HCT116 (cell line): ENCODE measurements at regions not wholly inside any gene's neighbourhood (a gene's known extent, or its start where the extent isn't known, plus 50 kb on each side); places are given as distances from the start of the nearest gene placed in this dataset.

Source experiments
- ATAC-seq: fragments of 200-7000 bp; cut with Tn5 transposase; 2 replicates; pipeline ENCODE4 v1.9.1; 2020; ENCODE audit warnings: mild to moderate bottlenecking, moderate library complexity
- BruUV-seq: library from RNA; stranded (reverse); fragments of 400-500 nt; replicated peaks from 2 replicates; lab custom pipeline; 2021; lab: Mats Ljungman, UMichigan
- CTCF ChIA-PET: fragments of 300-600 bp; sonication (Branson Sonifier 250); formaldehyde crosslinking; loops from one replicate; lab custom pipeline; 2021; ENCODE audit warnings: antibody characterized with exemption; lab: Charles Lee
- POLR2A ChIA-PET: fragments of 300-600, 350-600 bp; sonication (Branson Sonifier 250); formaldehyde crosslinking; loops from one replicate; lab custom pipeline; 2021; ENCODE audit warnings: antibody characterized with exemption; lab: Charles Lee
- RAD21 ChIA-PET, 2 experiments: fragments of 300-600 bp; sonication (Branson Sonifier 250); formaldehyde crosslinking; loops; one replicate each; lab custom pipeline; 2023; ENCODE audit warnings: low total read pairs in 2 of 2; ENCODE audit not compliant: uncharacterized antibody in 2 of 2, unreplicated experiment in 2 of 2, low non-redundant PET in 1 of 2; lab: Charles Lee
- DNase-seq: peaks from one replicate; pipeline ENCODE4 v3.0.0-alpha.2; 2010; ENCODE audit warnings: low read depth, low spot score
- H2AFZ ChIP-seq: fragments of 200-600 bp; shearing (Covaris generic), sonication (generic); 2 replicates; pipeline ENCODE4 v1.6.1; 2017; ENCODE audit warnings: low read depth, mixed run types, mixed read lengths, antibody characterized with exemption, low read length; ENCODE audit not compliant: poor library complexity, severe bottlenecking
- H3K27ac ChIP-seq: 2 replicates; pipeline ENCODE4 v1.5.1; 2012; ENCODE audit warnings: low read depth, low read length
- H3K27me3 ChIP-seq: fragments of 200-600 bp; sonication (generic); 2 replicates; pipeline ENCODE4 v1.6.1; 2016; ENCODE audit warnings: mixed run types, low read length, mixed read lengths; ENCODE audit not compliant: insufficient read depth
- H3K36me3 ChIP-seq, 2 experiments: fragments of 200-500 bp in 1 of 2; fragments of 200-600 bp in 1 of 2; sonication (Bioruptor generic) in 1 of 2; sonication (generic) in 1 of 2; 2 replicates each; pipeline versions ENCODE4 v1.5.1 to v1.6.1; 2014 to 2016; ENCODE audit warnings: low read length in 2 of 2, inconsistent platforms in 1 of 2, mixed read lengths in 1 of 2, mixed run types in 1 of 2; ENCODE audit not compliant: insufficient read depth in 2 of 2, control insufficient read depth in 1 of 2
- H3K4me1 ChIP-seq, 2 experiments: fragments of 200-600 bp in 1 of 2; sonication (generic) in 1 of 2; 2 replicates each; pipeline versions ENCODE4 v1.5.1 to v1.6.1; 2012 to 2017; ENCODE audit warnings: low read length in 2 of 2, inconsistent platforms in 1 of 2, mild to moderate bottlenecking in 1 of 2, mixed read lengths in 1 of 2, mixed run types in 1 of 2, moderate library complexity in 1 of 2; ENCODE audit not compliant: insufficient read depth in 2 of 2, control insufficient read depth in 1 of 2
- H3K4me2 ChIP-seq: fragments of 200-600 bp; sonication (generic); 2 replicates; pipeline ENCODE4 v1.6.1; 2017; ENCODE audit warnings: mixed run types, low read length, mixed read lengths
- H3K4me3 ChIP-seq, 2 experiments: fragments of 200-600 bp in 1 of 2; sonication (generic) in 1 of 2; replicated peaks in 1 of 2; 2 replicates each; pipeline ENCODE4 v1.5.1; 2011 to 2016; ENCODE audit warnings: low read length in 2 of 2, control low read depth in 1 of 2, low read depth in 1 of 2, mild to moderate bottlenecking in 1 of 2, mixed read lengths in 1 of 2, mixed run types in 1 of 2
- H3K79me2 ChIP-seq: fragments of 200-600 bp; sonication (generic); 2 replicates; pipeline ENCODE4 v1.6.1; 2017; ENCODE audit warnings: mild to moderate bottlenecking, mixed run types, low read length, moderate library complexity, mixed read lengths; ENCODE audit not compliant: insufficient read depth
- H3K9ac ChIP-seq: fragments of 200-600 bp; sonication (generic); 2 replicates; pipeline ENCODE4 v1.6.1; 2016; ENCODE audit warnings: low read length, mixed read lengths
- H3K9me2 ChIP-seq: fragments of 200-600 bp; sonication (generic), shearing (Covaris generic); 2 replicates; pipeline ENCODE4 v1.6.1; 2017; ENCODE audit warnings: mixed run types, mild to moderate bottlenecking, moderate library complexity; ENCODE audit not compliant: insufficient read depth
- H3K9me3 ChIP-seq, 2 experiments: fragments of 200-500 bp in 1 of 2; fragments of 200-600 bp in 1 of 2; sonication (Bioruptor generic) in 1 of 2; sonication (generic) in 1 of 2; 2 replicates each; pipeline ENCODE4 v1.6.1; 2014 to 2017; ENCODE audit warnings: low read length in 2 of 2, mixed read lengths in 2 of 2, inconsistent platforms in 1 of 2, low read depth in 1 of 2, mild to moderate bottlenecking in 1 of 2, mixed run types in 1 of 2, moderate library complexity in 1 of 2; ENCODE audit not compliant: control insufficient read depth in 1 of 2, insufficient read depth in 1 of 2
- H4K20me1 ChIP-seq: fragments of 200-600 bp; sonication (generic), shearing (Covaris generic); 2 replicates; pipeline ENCODE4 v1.6.1; 2017; ENCODE audit warnings: mixed run types, mild to moderate bottlenecking, moderate library complexity; ENCODE audit not compliant: insufficient read depth
- CBX3 ChIP-seq: IDR thresholded peaks from 2 replicates; pipeline ENCODE4 v1.6.1; 2012; ENCODE audit warnings: low read depth
- CEBPB ChIP-seq: IDR thresholded peaks from 2 replicates; pipeline ENCODE4 v1.6.1; 2012; ENCODE audit warnings: low read depth
- CTCF ChIP-seq, 3 experiments: fragments of 200-600 bp in 1 of 3; sonication (generic) in 1 of 3; IDR thresholded peaks in 2 of 3; conservative IDR thresholded peaks in 1 of 3; 2 replicates each; pipeline ENCODE4 v1.5.1; 2012 to 2017; ENCODE audit warnings: low read depth in 2 of 3, low read length in 2 of 3, antibody characterized with exemption in 1 of 3, borderline replicate concordance in 1 of 3, control low read depth in 1 of 3, mild to moderate bottlenecking in 1 of 3, mixed read lengths in 1 of 3, mixed run types in 1 of 3, moderate library complexity in 1 of 3; ENCODE audit not compliant: insufficient read depth in 1 of 3
- ELF1 ChIP-seq: IDR thresholded peaks from 2 replicates; pipeline ENCODE4 v1.6.1; 2012; ENCODE audit warnings: low read depth, borderline replicate concordance
- FOSL1 ChIP-seq: IDR thresholded peaks from 2 replicates; pipeline ENCODE4 v1.6.1; 2012; ENCODE audit warnings: low read depth
- MAX ChIP-seq: IDR thresholded peaks from 2 replicates; pipeline ENCODE4 v1.6.1; 2012
- POLR2A ChIP-seq: IDR thresholded peaks from 2 replicates; pipeline ENCODE4 v1.7.0; 2011; ENCODE audit warnings: borderline replicate concordance; ENCODE audit not compliant: insufficient read depth, insufficient read length; ENCODE audit errors: extremely low read depth
- POLR2AphosphoS5 ChIP-seq: IDR thresholded peaks from 2 replicates; pipeline ENCODE4 v1.6.1; 2011; ENCODE audit warnings: mild to moderate bottlenecking, low read depth, low read length, moderate library complexity
- REST ChIP-seq: IDR thresholded peaks from 2 replicates; pipeline ENCODE4 v1.6.1; 2012; ENCODE audit warnings: low read depth
- SIN3A ChIP-seq: IDR thresholded peaks from 2 replicates; pipeline ENCODE4 v1.6.1; 2012; ENCODE audit warnings: low read depth
- SP1 ChIP-seq: IDR thresholded peaks from 2 replicates; pipeline ENCODE4 v1.6.1; 2012; ENCODE audit warnings: low read depth
- TCF7L2 ChIP-seq: IDR thresholded peaks from 2 replicates; pipeline ENCODE4 v1.7.0; 2011; ENCODE audit warnings: borderline replicate concordance, inconsistent platforms; ENCODE audit not compliant: insufficient read depth, insufficient read length; ENCODE audit errors: extremely low read depth
- YY1 ChIP-seq: IDR thresholded peaks from 2 replicates; pipeline ENCODE4 v1.6.1; 2011; ENCODE audit warnings: low read length, low read depth, moderate library complexity, mild to moderate bottlenecking; ENCODE audit not compliant: insufficient replicate concordance; ENCODE audit errors: extremely low read depth
- ZFX ChIP-seq: fragments of 450-650 bp; IDR thresholded peaks from 2 replicates; pipeline ENCODE4 v1.6.1; 2017
- ZNF274 ChIP-seq: fragments of 200-500 bp; sonication (Bioruptor generic); IDR thresholded peaks from 2 replicates; pipeline ENCODE4 v1.6.1; 2014; ENCODE audit warnings: mild to moderate bottlenecking, low read depth, low read length, inconsistent platforms
- intact Hi-C: fragments of 100-400 bp; cut with micrococcal nuclease; formaldehyde crosslinking; loops from 2 replicates; pipeline ENCODE4 v1.10.0; 2022
- TF ChIP-seq, protein P1 (sequence below): IDR thresholded peaks from 2 replicates; pipeline ENCODE4 v1.6.1; 2012

GRCh38 chr15:27702581-27702980 is 396.5 kb downstream of the OCA2 start:
- no TSS peak for BruUV-seq
- H3K36me3 ChIP-seq, result no peaks in the 10 kb centered on the region
- H3K4me2 ChIP-seq, result no peak overlapping the region
- H3K9ac ChIP-seq, result no peak overlapping the region
- RAD21 ChIA-PET, result no interaction called here
- POLR2A ChIA-PET, result no interaction called here
- no peak overlapping the region for H3K4me3 ChIP-seq
- CTCF ChIA-PET, result no interaction called here
- DNase-seq (no peak), ATAC-seq (no peak)
- intact Hi-C loops, result no loop called here
- H3K9me3 ChIP-seq, result peaks cover 23 to 61% of the 10 kb centered on the region in 2 experiments; a peak in 2 of 4 replicates
- no peaks in the 10 kb centered on the region for H3K79me2 ChIP-seq
- no peak overlapping the region for H2AFZ ChIP-seq
- H3K9me2 ChIP-seq, result no peaks in the 10 kb centered on the region
- no peaks in the 10 kb centered on the region for H3K27me3 ChIP-seq
- no peaks in the 10 kb centered on the region for H3K4me1 ChIP-seq
- no peak for TF ChIP-seq SIN3A
- TF ChIP-seq CEBPB, result no peak
- no peak for TF ChIP-seq ZFX
- no peak for TF ChIP-seq YY1
- no peak for TF ChIP-seq MAX
- no peak for TF ChIP-seq TCF7L2
- TF ChIP-seq, protein P1, sequence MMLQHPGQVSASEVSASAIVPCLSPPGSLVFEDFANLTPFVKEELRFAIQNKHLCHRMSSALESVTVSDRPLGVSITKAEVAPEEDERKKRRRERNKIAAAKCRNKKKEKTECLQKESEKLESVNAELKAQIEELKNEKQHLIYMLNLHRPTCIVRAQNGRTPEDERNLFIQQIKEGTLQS, result no peak
- no peak for TF ChIP-seq REST
- TF ChIP-seq POLR2AphosphoS5, result no peak
- no peak for TF ChIP-seq CTCF (IDR thresholded peaks at IDR 0.05 in 2 of 3, conservative IDR thresholded peaks at IDR 0.05 in 1 of 3; ENCODE audit: borderline replicate concordance in 1 of 3, insufficient read depth in 1 of 3, low read depth in 2 of 3, low read length in 2 of 3)
- no peak for TF ChIP-seq ELF1
- TF ChIP-seq FOSL1, result no peak
- no peak for TF ChIP-seq ZNF274
- TF ChIP-seq SP1, result no peak
- no peak for TF ChIP-seq POLR2A
- TF ChIP-seq CBX3, result no peak
- no peak overlapping the region for H3K27ac ChIP-seq
- no peaks in the 10 kb centered on the region for H4K20me1 ChIP-seq
